Lower leg skin (tissue), 3 donors: ENCODE measurements at regions not wholly inside any gene's neighbourhood (a gene's known extent, or its start where the extent isn't known, plus 50 kb on each side); places are given as distances from the start of the nearest gene placed in this dataset.

Experiments used
- CTCF ChIP-seq, 3 donors: fragments of 450-650 bp; IDR thresholded peaks; one replicate each; pipeline ENCODE4 v1.5.1; 2016; ENCODE audit warnings: antibody characterized with exemption in 3 of 3, mild to moderate bottlenecking in 3 of 3, moderate library complexity in 2 of 3
- POLR2A ChIP-seq, 2 donors: fragments of 450-650 bp; IDR thresholded peaks; one replicate each; pipeline ENCODE4 v1.6.1; 2016 to 2017; ENCODE audit warnings: antibody characterized with exemption in 2 of 2, mild to moderate bottlenecking in 1 of 2, moderate library complexity in 1 of 2

DNA sequence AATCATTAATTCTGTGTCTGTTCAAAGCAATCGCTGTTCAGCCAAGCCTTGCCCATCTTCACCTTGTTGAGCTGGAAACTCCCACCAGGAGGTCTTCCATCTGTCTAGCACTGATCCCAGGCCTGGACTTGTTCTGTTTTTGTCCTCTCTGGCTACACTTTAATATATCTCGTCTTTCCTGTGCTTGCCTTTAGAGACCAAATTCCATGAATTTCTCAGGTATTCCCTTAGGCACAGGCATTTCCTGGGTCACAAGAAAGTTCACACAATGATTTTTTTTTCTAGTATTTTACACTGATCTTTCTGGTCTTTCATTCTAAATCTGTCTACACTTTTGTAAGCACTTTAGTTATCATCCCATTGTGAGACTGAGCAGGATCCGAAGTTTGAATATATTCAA lies 116.4 kb upstream of the CCND2 start:
- TF ChIP-seq CTCF (IDR thresholded peaks at IDR 0.05) (no peak), POLR2A (IDR thresholded peaks at IDR 0.05) (no peak)
